ENCODE measurements at regions not wholly inside any gene's neighbourhood (a gene's known extent, or its start where the extent isn't known, plus 50 kb on each side); places are given as distances from the start of the nearest gene placed in this dataset.

DNA sequence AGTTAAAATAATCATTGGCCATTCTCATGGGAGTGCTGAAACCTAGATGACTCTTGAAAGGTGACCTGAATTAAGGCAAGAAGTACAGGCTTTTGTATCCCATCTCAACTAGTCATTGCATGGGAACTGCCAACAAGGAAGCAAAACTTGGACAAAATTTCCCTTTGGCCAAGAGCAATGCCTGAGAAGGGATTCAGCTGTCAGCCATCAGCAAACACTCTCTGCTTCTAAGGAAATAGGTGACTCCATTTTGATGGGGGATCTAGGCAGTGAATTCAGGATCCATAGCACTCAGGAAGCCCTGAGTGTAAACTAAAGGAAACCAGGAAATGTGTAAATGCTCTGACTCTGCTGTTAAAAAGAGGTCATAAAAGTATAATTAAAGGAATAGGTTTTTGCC, 221.5 kb upstream of the TMEM229A start:
- TF ChIP-seq ZFP30 (CRISPR knock-in tag; IDR thresholded peaks at IDR 0.05; ENCODE audit: borderline replicate concordance) (no peak), NR1H2 (CRISPR knock-in tag; IDR thresholded peaks at IDR 0.05) (no peak), ZNF146 (CRISPR knock-in tag; IDR thresholded peaks at IDR 0.05; ENCODE audit: unreplicated experiment) (no peak)

All from K562 (cell line).